ENCODE measurements at regions not wholly inside any gene's neighbourhood (a gene's known extent, or its start where the extent isn't known, plus 50 kb on each side); places are given as distances from the start of the nearest gene placed in this dataset.

GRCh38 chr5:109533751-109534272, 124.0 kb upstream of the PJA2 start:
- no peak for DNase-seq (ENCODE audit: low read depth in 4 of 4, low spot score in 3 of 4)

- DNase-seq (ENCODE audit: low read depth in 4 of 4, low spot score in 3 of 4), result no peak
Measured at GRCh38 chr5:109532773-109533364, 123.1 kb upstream of the PJA2 start.

GRCh38 chr5:109531262-109531661, 121.5 kb upstream of the PJA2 start:
- DNase-seq (ENCODE audit: low read depth in 4 of 4, low spot score in 3 of 4), result no peak

GRCh38 chr5:109529987-109530386, 120.2 kb upstream of the PJA2 start:
- no peak for DNase-seq (ENCODE audit: low read depth in 4 of 4, low spot score in 3 of 4)

GRCh38 chr5:109529520-109529919, 119.7 kb upstream of the PJA2 start:
- no peak for DNase-seq (ENCODE audit: low read depth in 4 of 4, low spot score in 3 of 4)

- no peak for DNase-seq (ENCODE audit: low read depth in 4 of 4, low spot score in 3 of 4)
Measured at GRCh38 chr5:109524555-109524954, 114.8 kb upstream of the PJA2 start.

- DNase-seq (ENCODE audit: low read depth in 4 of 4, low spot score in 3 of 4), result no peak
Measured at GRCh38 chr5:109524026-109524425, 114.3 kb upstream of the PJA2 start.

GRCh38 chr5:109522404-109522803, 112.6 kb upstream of the PJA2 start:
- DNase-seq (ENCODE audit: low read depth in 4 of 4, low spot score in 3 of 4), result no peak

- DNase-seq (ENCODE audit: low read depth in 4 of 4, low spot score in 3 of 4), result no peak
Measured at GRCh38 chr5:109519416-109519815, 109.6 kb upstream of the PJA2 start.

GRCh38 chr5:109516390-109516789, 106.6 kb upstream of the PJA2 start:
- DNase-seq (ENCODE audit: low read depth in 4 of 4, low spot score in 3 of 4), result no peak

GRCh38 chr5:109511980-109512734, 102.4 kb upstream of the PJA2 start:
- no peak for DNase-seq (ENCODE audit: low read depth in 4 of 4, low spot score in 3 of 4)

- no peak for DNase-seq (ENCODE audit: low read depth in 4 of 4, low spot score in 3 of 4)
Measured at GRCh38 chr5:109506556-109506955, 96.8 kb upstream of the PJA2 start.

- DNase-seq (ENCODE audit: low read depth in 4 of 4, low spot score in 3 of 4), result no peak
Measured at GRCh38 chr5:109496112-109496511, 86.3 kb upstream of the PJA2 start.

- DNase-seq (ENCODE audit: low read depth in 4 of 4, low spot score in 3 of 4), result no peak
Measured at GRCh38 chr5:109487753-109488420, 78.1 kb upstream of the PJA2 start.

- DNase-seq (ENCODE audit: low read depth in 4 of 4, low spot score in 3 of 4), result no peak
Measured at GRCh38 chr5:109486200-109486804, 76.5 kb upstream of the PJA2 start.

GRCh38 chr5:109485030-109485429, 75.3 kb upstream of the PJA2 start:
- DNase-seq (ENCODE audit: low read depth in 4 of 4, low spot score in 3 of 4), result peak; percentile 14 to 40 (median 26)

GRCh38 chr5:109484597-109484996, 74.8 kb upstream of the PJA2 start:
- no peak for DNase-seq (ENCODE audit: low read depth in 4 of 4, low spot score in 3 of 4)

GRCh38 chr5:109483395-109483971, 73.7 kb upstream of the PJA2 start:
- no peak for DNase-seq (ENCODE audit: low read depth in 4 of 4, low spot score in 3 of 4)

- no peak for DNase-seq (ENCODE audit: low read depth in 4 of 4, low spot score in 3 of 4)
Measured at GRCh38 chr5:109482748-109483147, 73.0 kb upstream of the PJA2 start.

- DNase-seq (ENCODE audit: low read depth in 4 of 4, low spot score in 3 of 4), result no peak
Measured at GRCh38 chr5:109479260-109479860, 69.6 kb upstream of the PJA2 start.

- no peak for DNase-seq (ENCODE audit: low read depth in 4 of 4, low spot score in 3 of 4)
Measured at GRCh38 chr5:109478830-109479229, 69.1 kb upstream of the PJA2 start.

Data from left renal pelvis (tissue), 4 donors.